HUES48 (cell line): ENCODE measurements at regions not wholly inside any gene's neighbourhood (a gene's known extent, or its start where the extent isn't known, plus 50 kb on each side); places are given as distances from the start of the nearest gene placed in this dataset.
"Not testable (repeated sequence)": the region's sequence is repeated elsewhere in the genome, so short reads cannot be mapped to it uniquely, and the experiment has no call there.

Experiments used
- H3K27ac ChIP-seq: one replicate; pipeline ENCODE4 v1.7.0; 2013; ENCODE audit warnings: low read depth, low read length, inconsistent platforms
- H3K27me3 ChIP-seq: 2 replicates; pipeline ENCODE4 v1.6.1; 2013; ENCODE audit warnings: mild to moderate bottlenecking, low read length; ENCODE audit not compliant: control insufficient read depth, insufficient read depth
- H3K36me3 ChIP-seq: 2 replicates; pipeline ENCODE4 v1.6.1; 2013; ENCODE audit warnings: low read length; ENCODE audit not compliant: control insufficient read depth, insufficient read depth
- H3K4me1 ChIP-seq: 2 replicates; pipeline ENCODE4 v1.6.1; 2013; ENCODE audit warnings: mild to moderate bottlenecking, low read length; ENCODE audit not compliant: control insufficient read depth, insufficient read depth
- H3K4me3 ChIP-seq: 2 replicates; pipeline ENCODE4 v1.5.1; 2013; ENCODE audit warnings: mild to moderate bottlenecking, low read depth, low read length
- H3K9ac ChIP-seq: 2 replicates; pipeline ENCODE4 v1.6.1; 2013; ENCODE audit warnings: mild to moderate bottlenecking, low read depth, low read length, moderate library complexity
- H3K9me3 ChIP-seq: 2 replicates; pipeline ENCODE4 v1.6.1; 2013; ENCODE audit warnings: low read length; ENCODE audit not compliant: control insufficient read depth, insufficient read depth

DNA sequence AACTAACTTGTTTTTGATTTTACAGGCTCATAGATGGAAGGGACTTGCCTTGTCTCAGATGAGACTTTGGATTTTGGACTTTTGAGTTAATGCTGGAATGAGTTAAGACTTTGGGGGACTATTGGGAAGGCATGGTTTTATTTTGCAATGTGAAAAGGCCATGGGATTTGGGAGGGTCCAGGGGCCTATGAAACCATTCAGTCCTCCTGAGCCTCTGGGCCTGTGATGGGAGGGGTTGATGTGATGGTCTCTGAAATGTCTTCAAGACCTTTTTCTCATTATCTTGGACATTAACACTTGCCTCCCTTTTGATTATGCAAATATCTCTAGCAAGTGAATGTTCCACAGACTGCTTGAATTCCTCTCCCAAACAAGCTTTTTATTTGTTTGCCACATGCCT is 346.0 kb upstream of the DIPK2B start:
- not testable (repeated sequence) for H3K9ac ChIP-seq, H3K4me1 ChIP-seq, H3K27me3 ChIP-seq, H3K27ac ChIP-seq, H3K36me3 ChIP-seq, H3K4me3 ChIP-seq
- peaks cover 27% of the 10 kb centered on the region for H3K9me3 ChIP-seq

DNA sequence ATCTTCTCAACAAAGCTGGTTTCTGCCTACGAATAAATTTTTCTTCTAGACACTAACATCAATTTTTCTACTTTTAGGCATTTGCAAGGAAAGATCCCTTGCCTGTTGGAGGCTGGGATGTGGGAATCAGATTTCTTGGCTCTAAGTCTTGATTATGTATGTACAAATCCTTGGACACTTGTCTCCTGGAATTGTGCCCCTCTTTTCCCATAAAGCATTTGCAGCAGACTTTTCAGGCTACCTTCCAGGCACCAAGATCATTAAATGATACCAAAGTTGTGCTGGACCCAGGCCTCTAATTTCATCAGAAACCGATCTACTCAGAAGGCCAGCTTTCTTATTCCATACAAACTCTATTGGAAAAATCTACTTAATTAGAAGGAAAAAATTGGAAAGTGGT is 339.5 kb upstream of the DIPK2B start:
- Histone ChIP-seq H3K36me3 (no peaks in the 10 kb centered on the region), H3K9me3 (peaks cover 9% of the 10 kb centered on the region), H3K27ac (no peak overlapping the region), H3K4me1 (no peaks in the 10 kb centered on the region), H3K4me3 (no peak overlapping the region), H3K9ac (no peak overlapping the region), H3K27me3 (no peaks in the 10 kb centered on the region)

DNA sequence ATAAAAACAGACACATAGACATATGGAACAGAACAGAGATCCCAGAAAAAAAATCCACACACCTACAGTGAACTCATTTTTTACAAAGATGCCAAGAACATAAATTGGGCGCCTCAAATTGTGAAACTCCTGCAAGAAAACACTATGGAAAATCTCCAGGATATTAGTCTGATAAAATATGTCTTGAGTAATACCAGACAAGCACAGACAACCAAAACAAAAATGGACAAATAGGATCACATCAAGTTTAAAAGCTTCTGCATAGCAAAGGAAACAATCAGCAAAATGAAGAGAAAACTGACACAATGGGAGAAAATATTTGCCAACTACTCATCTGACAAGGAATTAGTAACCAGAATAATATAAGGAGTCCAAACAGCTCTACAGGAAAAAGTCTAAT is 337.3 kb upstream of the DIPK2B start:
- Histone ChIP-seq H3K9me3 (peaks cover 3% of the 10 kb centered on the region; the same call in 1 of the 2 replicates), H3K9ac (no peak overlapping the region)

DNA sequence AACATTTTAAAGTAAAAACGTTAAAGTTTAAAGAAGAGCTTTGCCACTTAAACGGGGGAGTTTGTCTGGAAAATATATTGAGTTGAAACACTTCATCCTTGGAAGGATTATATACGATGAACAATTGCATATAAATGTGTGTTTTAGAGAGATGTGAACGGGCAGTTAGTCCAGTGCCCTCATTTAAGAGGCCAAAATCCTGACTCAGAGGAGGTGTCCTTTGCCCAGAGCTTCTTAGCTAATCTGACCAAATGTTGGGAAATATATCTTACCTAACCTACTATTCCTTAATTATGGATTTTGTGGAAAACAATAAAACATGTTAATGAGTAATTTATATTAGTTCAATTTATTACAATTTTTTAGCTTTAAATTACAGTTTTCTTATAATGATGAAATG is 327.2 kb upstream of the DIPK2B start:
- Histone ChIP-seq H3K27me3 (no peaks in the 10 kb centered on the region), H3K36me3 (no peaks in the 10 kb centered on the region), H3K9me3 (0 out of 2 replicates have a peak, but pooled peaks cover 3% of the 10 kb centered on the region), H3K27ac (no peak overlapping the region), H3K4me3 (no peak overlapping the region), H3K4me1 (no peaks in the 10 kb centered on the region), H3K9ac (no peak overlapping the region)

More for the DNA sequence above, 337.3 kb upstream of the DIPK2B start:
- Histone ChIP-seq H3K4me3 (no peak overlapping the region), H3K36me3 (no peaks in the 10 kb centered on the region), H3K27me3 (no peaks in the 10 kb centered on the region), H3K4me1 (no peaks in the 10 kb centered on the region), H3K27ac (no peak overlapping the region)

DNA sequence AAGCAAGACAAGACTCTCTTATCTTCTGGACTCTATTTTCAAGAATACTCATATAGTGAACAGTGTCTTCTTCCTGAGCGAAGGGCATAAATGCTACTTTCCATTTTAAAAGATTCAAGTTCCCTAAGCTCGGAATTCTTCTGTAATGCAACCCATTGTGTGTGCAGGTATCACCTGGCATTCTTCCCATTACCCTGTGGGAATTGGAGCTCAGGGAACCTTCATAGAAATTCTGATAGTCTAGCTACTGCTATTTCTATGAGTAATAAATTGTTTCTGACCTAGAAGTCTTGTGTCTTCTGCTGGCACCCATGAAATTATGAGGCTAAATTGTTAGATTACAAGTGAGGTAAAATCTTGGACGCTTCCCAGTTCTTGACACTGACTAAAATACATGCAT is 324.1 kb upstream of the DIPK2B start:
- no peaks in the 10 kb centered on the region for H3K9me3 ChIP-seq
- no peaks in the 10 kb centered on the region for H3K4me1 ChIP-seq

DNA sequence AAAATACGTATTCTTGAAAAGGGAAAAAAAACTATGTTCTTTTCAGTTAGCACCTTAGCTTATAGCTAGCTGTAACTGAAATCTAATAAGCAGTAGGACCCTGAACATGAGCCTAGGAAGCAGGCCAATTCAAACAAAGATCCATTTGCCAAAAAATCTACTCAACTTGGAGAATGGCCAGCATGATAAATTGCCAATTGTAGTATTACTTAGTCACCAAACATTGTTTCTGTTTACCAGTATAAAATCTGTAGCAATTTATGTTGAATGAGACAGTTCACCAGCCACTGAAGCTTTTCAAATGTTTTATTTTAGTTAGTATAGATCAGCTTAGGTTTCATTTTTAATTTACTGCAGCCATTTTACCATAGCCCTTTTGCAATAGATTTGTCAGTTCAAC is 323.6 kb upstream of the DIPK2B start:
- Histone ChIP-seq H3K4me1 (no peaks in the 10 kb centered on the region), H3K27ac (no peak overlapping the region), H3K4me3 (no peak overlapping the region)

More for the DNA sequence above, 324.1 kb upstream of the DIPK2B start:
- H3K36me3 ChIP-seq: no peaks in the 10 kb centered on the region
- no peaks in the 10 kb centered on the region for H3K27me3 ChIP-seq
- H3K27ac ChIP-seq: no peak overlapping the region
- no peak overlapping the region for H3K9ac ChIP-seq
- no peak overlapping the region for H3K4me3 ChIP-seq

DNA sequence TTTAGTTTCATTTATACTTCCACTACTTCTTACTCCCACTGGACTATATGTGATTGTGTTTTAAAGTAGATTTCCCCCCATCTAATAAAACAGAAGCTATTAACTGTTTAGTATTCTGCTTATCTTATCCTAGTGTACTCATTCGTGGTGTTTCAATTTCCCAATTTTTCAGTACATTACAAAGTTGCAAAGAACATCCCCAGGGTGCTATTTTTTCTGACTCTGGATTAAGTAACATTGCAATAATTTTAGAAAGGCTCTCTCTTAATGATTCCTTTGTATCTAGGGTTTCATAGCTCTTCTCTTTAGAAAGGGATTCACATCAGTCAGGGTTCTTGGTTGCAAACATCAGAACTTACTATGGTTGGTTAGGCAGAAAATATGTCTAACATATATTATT is 317.9 kb upstream of the DIPK2B start:
- no peaks in the 10 kb centered on the region for H3K9me3 ChIP-seq
- H3K9ac ChIP-seq: no peak overlapping the region
- no peaks in the 10 kb centered on the region for H3K36me3 ChIP-seq
- no peak overlapping the region for H3K27ac ChIP-seq
- no peak overlapping the region for H3K4me3 ChIP-seq
- H3K4me1 ChIP-seq: peaks cover 5% of the 10 kb centered on the region
- H3K27me3 ChIP-seq: no peaks in the 10 kb centered on the region

More for the DNA sequence above, 323.6 kb upstream of the DIPK2B start:
- Histone ChIP-seq H3K27me3 (no peaks in the 10 kb centered on the region), H3K9me3 (no peaks in the 10 kb centered on the region), H3K36me3 (no peaks in the 10 kb centered on the region), H3K9ac (no peak overlapping the region)

DNA sequence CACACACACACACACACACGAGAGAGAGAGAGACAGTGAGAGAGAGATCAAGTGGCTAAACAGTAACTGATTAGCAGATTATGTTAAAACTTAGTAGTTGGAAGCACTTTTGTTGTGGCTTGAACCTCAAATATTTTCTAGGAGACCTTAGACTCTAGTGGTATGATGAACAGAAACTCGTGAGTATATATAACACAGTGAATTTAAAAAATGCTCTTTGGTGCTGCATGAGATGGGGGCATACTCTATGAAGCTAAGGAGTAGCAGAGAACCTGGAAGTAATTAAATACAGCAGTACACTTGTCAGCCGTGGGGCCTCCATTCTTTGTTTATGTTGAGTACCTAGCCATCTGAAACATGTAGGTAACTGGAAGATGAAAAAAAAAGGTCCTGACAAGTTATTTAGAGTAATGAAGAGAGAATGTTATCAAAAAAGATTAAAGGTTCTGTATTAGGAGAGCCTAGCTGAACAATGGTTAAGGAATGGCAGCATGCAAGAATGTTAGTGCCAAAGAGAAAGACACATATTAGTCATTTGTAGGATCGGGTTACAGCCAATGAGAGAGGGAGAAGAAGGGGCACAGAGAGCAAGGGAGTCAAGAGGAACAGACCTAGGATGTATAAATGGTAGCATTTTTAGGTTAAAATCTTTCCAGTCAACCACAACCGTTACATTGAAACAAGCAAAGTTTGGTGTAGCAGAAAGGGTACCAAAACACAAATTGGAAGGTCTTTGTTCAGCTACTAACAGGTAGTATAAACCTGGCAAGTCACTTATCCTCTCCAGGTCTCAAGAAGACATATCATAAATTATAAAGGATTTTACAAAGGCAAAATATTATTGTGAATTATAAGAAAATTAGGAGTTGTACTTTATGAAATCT is 316.7 kb upstream of the DIPK2B start:
- H3K9ac ChIP-seq: no peak overlapping the region
- H3K36me3 ChIP-seq: no peaks in the 10 kb centered on the region
- H3K9me3 ChIP-seq: no peaks in the 10 kb centered on the region
- H3K27ac ChIP-seq: no peak overlapping the region
- no peak overlapping the region for H3K4me3 ChIP-seq
- no peaks in the 10 kb centered on the region for H3K27me3 ChIP-seq
- H3K4me1 ChIP-seq: peaks cover 10% of the 10 kb centered on the region

DNA sequence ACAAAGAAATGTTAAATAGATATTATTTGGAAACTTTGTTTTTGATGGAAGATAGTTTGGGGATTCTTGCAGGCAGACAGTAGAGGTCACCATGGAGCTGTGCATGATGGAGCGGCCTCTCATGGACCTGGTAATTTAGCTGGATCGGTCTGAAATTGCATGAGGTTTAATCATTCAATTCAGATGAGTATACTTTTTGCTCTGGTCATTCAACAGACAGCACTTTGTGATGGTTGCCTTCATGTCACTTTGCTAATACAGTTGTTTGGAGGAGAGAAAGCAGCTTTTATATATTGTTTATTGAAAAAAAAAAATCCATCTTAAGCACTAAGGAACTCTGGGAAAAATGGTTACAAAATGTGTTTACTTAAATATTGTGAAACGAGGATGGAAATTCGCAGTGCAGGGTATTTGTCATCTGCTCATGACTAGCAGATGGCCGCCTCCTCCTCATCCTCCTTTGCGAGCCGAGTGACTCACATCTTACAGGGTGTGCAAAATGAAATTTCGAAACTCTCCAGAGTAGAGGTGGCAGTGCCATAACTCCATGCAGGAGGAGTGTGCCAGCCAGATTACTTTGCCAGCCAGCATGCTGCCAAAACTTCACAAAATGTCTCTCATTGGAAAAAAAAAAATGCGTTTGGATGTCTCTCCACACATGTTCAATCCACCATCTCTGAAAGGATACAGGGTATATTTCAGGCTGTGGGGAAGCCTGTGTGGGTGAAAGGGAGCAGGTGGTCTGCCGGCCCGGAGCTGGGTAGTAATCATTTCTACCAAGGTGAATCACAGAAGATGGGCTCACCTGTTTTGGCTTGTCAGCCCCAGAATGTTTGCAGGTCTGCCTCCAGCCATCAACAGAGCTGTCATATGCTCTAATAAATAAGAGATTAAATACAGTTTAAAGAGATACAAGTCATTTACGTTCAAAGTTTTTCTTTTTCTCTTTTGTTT is 314.9 kb upstream of the DIPK2B start:
- no peak overlapping the region for H3K9ac ChIP-seq
- H3K4me1 ChIP-seq: peaks cover 10% of the 10 kb centered on the region
- H3K4me3 ChIP-seq: no peak overlapping the region
- H3K27me3 ChIP-seq: no peaks in the 10 kb centered on the region
- H3K9me3 ChIP-seq: no peaks in the 10 kb centered on the region
- H3K27ac ChIP-seq: no peak overlapping the region
- no peaks in the 10 kb centered on the region for H3K36me3 ChIP-seq

DNA sequence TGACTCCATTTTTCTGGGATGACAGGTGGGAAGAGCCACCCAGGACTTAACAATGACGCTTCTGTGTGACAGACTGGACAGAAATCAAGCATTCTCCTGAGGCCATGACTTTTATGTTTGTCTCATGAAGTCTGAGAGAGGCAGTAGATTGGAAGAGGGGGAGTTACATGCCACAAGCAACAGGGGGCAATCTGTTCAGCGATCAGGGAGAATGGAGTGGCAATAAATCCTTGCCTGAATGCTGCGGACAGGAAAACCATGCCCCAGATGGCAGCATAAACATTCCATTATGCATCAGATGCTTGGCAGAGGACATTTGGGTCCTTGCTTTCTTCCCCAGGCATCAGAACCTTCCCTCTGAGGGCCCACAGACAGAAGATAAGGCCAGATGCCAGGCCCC is 312.4 kb upstream of the DIPK2B start:
- H3K9ac ChIP-seq: no peak overlapping the region
- no peak overlapping the region for H3K4me3 ChIP-seq
- H3K27me3 ChIP-seq: no peaks in the 10 kb centered on the region
- H3K36me3 ChIP-seq: no peaks in the 10 kb centered on the region
- no peaks in the 10 kb centered on the region for H3K9me3 ChIP-seq
- H3K27ac ChIP-seq: no peak overlapping the region
- peaks cover 10% of the 10 kb centered on the region for H3K4me1 ChIP-seq

DNA sequence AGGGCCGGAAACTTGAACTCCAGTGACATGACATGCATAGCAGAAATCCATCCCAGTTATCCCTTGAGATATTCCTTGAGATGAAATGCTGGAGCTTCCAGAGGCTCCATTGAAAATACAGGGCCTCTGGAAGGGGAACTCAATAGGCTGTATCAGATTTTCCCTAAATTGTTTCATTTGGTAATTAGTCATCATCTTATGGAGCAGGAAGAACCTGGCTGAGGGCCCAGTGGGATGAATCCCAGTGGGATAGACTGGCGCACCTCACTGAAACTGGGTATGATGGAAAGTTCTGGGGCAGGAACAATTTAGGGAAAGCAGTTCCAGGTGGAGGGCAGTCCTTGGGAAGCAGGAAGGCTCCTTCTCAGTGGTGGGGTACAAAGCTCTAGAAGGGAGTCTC is 307.8 kb upstream of the DIPK2B start:
- H3K4me1 ChIP-seq: peaks cover 13% of the 10 kb centered on the region
- no peaks in the 10 kb centered on the region for H3K27me3 ChIP-seq
- no peak overlapping the region for H3K27ac ChIP-seq
- no peaks in the 10 kb centered on the region for H3K36me3 ChIP-seq
- H3K9ac ChIP-seq: no peak overlapping the region
- no peak overlapping the region for H3K4me3 ChIP-seq
- peaks cover 18% of the 10 kb centered on the region for H3K9me3 ChIP-seq
